Endothelial cell (in vitro differentiated cells): ENCODE measurements at regions not wholly inside any gene's neighbourhood (a gene's known extent, or its start where the extent isn't known, plus 50 kb on each side); places are given as distances from the start of the nearest gene placed in this dataset.

ENCODE experiments used
- DNase-seq: peaks from one replicate; pipeline ENCODE4 v3.0.0; 2021; ENCODE audit warnings: low spot score
- H3K27ac Mint-ChIP-seq: one replicate; pipeline ENCODE4 v1.8.0; 2021; ENCODE audit warnings: mixed read lengths, inconsistent platforms; ENCODE audit not compliant: unreplicated experiment
- H3K27me3 Mint-ChIP-seq: one replicate; pipeline ENCODE4 v1.8.0; 2021; ENCODE audit warnings: mild to moderate bottlenecking, moderate library complexity, mixed read lengths, inconsistent platforms; ENCODE audit not compliant: unreplicated experiment
- H3K36me3 Mint-ChIP-seq: one replicate; pipeline ENCODE4 v1.8.0; 2021; ENCODE audit warnings: mild to moderate bottlenecking, low read depth, mixed read lengths, inconsistent platforms; ENCODE audit not compliant: unreplicated experiment
- H3K4me1 Mint-ChIP-seq: one replicate; pipeline ENCODE4 v1.8.0; 2021; ENCODE audit warnings: mild to moderate bottlenecking, mixed read lengths, inconsistent platforms; ENCODE audit not compliant: unreplicated experiment
- H3K4me3 Mint-ChIP-seq: one replicate; pipeline ENCODE4 v1.8.0; 2021; ENCODE audit warnings: mild to moderate bottlenecking, mixed read lengths, inconsistent platforms; ENCODE audit not compliant: unreplicated experiment
- H3K9me3 Mint-ChIP-seq: one replicate; pipeline ENCODE4 v1.8.0; 2021; ENCODE audit warnings: mixed read lengths, inconsistent platforms; ENCODE audit not compliant: unreplicated experiment
- CTCF ChIP-seq: fragments of 200-600 bp; sonication (generic); IDR thresholded peaks from one replicate; pipeline ENCODE4 v1.5.0; 2021; ENCODE audit warnings: antibody characterized with exemption; ENCODE audit not compliant: unreplicated experiment

- Mint-ChIP-seq H3K4me3 (no peak overlapping the region), H3K27me3 (peaks cover 11% of the 10 kb centered on the region)
- DNase-seq: no peak
Measured at GRCh38 chr3:43787330-43787729, 96.6 kb downstream of the ABHD5 start.

DNA sequence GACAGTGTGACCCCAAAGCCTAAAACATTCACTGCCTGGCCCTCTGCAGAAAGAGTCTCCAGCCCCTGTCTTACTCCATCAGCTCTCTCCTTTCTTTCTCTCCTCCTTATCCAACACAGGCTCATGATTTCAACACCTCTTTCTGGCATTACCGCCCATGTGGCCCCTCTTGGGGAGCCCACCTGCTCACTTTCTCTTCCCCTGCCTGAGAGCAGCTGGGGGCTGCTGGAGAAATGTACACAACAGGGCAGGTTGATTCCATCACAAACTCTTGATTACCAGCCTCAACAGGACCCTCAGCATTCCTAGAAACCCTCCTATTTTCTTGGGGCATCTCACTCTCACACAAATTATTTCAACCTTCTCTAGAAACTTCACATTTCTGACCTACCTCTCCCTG lies 98.3 kb downstream of the ABHD5 start:
- TF ChIP-seq CTCF: no peak

More at GRCh38 chr3:43787330-43787729, 96.6 kb downstream of the ABHD5 start:
- Mint-ChIP-seq H3K4me1 (peaks cover 2% of the 10 kb centered on the region), H3K9me3 (no peaks in the 10 kb centered on the region), H3K27ac (no peak overlapping the region), H3K36me3 (peaks cover 3% of the 10 kb centered on the region)
- no peak for TF ChIP-seq CTCF

DNA sequence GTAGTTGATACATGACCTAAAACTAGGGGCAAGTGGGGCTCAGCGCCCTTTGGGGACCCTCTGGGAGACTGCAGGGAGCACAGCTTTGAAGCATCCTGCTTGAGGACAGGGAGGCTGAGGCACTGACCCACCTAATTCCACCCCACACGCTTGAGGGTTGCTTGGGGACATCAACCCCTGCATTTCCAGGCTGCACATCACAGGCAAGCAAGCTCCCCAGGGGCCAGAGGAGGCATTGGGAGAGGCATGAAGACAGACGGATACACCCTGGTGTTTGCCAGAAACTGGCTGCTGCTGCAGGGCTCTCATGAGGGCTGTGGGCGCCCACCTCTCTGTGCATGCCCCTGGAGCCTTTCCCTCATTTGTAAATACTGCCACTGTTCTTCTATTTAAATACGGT lies 99.3 kb downstream of the ABHD5 start:
- H3K27ac Mint-ChIP-seq: no peak overlapping the region
- TF ChIP-seq CTCF: no peak
- peaks cover 2% of the 10 kb centered on the region for H3K4me1 Mint-ChIP-seq
- peaks cover 11% of the 10 kb centered on the region for H3K27me3 Mint-ChIP-seq
- no peak overlapping the region for H3K4me3 Mint-ChIP-seq
- DNase-seq: no peak
- peaks cover 3% of the 10 kb centered on the region for H3K36me3 Mint-ChIP-seq
- no peaks in the 10 kb centered on the region for H3K9me3 Mint-ChIP-seq

More for the DNA sequence above, 98.3 kb downstream of the ABHD5 start:
- peaks cover 11% of the 10 kb centered on the region for H3K27me3 Mint-ChIP-seq
- no peaks in the 10 kb centered on the region for H3K9me3 Mint-ChIP-seq
- DNase-seq: no peak
- H3K36me3 Mint-ChIP-seq: peaks cover 3% of the 10 kb centered on the region
- no peak overlapping the region for H3K27ac Mint-ChIP-seq
- H3K4me1 Mint-ChIP-seq: peaks cover 2% of the 10 kb centered on the region
- no peak overlapping the region for H3K4me3 Mint-ChIP-seq

- DNase-seq: no peak
- H3K9me3 Mint-ChIP-seq: no peaks in the 10 kb centered on the region
- peaks cover 11% of the 10 kb centered on the region for H3K27me3 Mint-ChIP-seq
- H3K4me3 Mint-ChIP-seq: no peak overlapping the region
- H3K36me3 Mint-ChIP-seq: peaks cover 3% of the 10 kb centered on the region
- H3K27ac Mint-ChIP-seq: no peak overlapping the region
- H3K4me1 Mint-ChIP-seq: peaks cover 2% of the 10 kb centered on the region
- TF ChIP-seq CTCF: no peak
Measured at GRCh38 chr3:43790476-43790875, 99.7 kb downstream of the ABHD5 start.

GRCh38 chr3:43791246-43791645 lies 100.5 kb downstream of the ABHD5 start:
- no peak for DNase-seq
- Mint-ChIP-seq H3K27ac (no peak overlapping the region), H3K36me3 (peaks cover 3% of the 10 kb centered on the region), H3K9me3 (no peaks in the 10 kb centered on the region), H3K4me1 (no peaks in the 10 kb centered on the region), H3K27me3 (peaks cover 11% of the 10 kb centered on the region), H3K4me3 (no peak overlapping the region)
- no peak for TF ChIP-seq CTCF
